Right lobe of liver (tissue), 4 donors: ENCODE measurements at regions not wholly inside any gene's neighbourhood (a gene's known extent, or its start where the extent isn't known, plus 50 kb on each side); places are given as distances from the start of the nearest gene placed in this dataset.

ENCODE experiments used
- POLR2A ChIP-seq: fragments of 450-650 bp; IDR thresholded peaks from one replicate; pipeline ENCODE4 v1.6.1; 2017; ENCODE audit warnings: antibody characterized with exemption, mild to moderate bottlenecking
- TF ChIP-seq, protein P1 (sequence below), 4 donors: fragments of 200-600 bp in 3 of 4; fragments of 450-650 bp in 1 of 4; IDR thresholded peaks; one replicate each; pipeline versions ENCODE4 v1.5.1 to v1.8.0; 2016 to 2022; ENCODE audit warnings: antibody characterized with exemption in 4 of 4, mild to moderate bottlenecking in 2 of 4
- donor health status: DM: no; HTN: no; CAD: no.
- donor health status: DM: no; HTN: no; CAD: no.
- donor health status: DM: no; HTN: yes; CAD: no.

DNA sequence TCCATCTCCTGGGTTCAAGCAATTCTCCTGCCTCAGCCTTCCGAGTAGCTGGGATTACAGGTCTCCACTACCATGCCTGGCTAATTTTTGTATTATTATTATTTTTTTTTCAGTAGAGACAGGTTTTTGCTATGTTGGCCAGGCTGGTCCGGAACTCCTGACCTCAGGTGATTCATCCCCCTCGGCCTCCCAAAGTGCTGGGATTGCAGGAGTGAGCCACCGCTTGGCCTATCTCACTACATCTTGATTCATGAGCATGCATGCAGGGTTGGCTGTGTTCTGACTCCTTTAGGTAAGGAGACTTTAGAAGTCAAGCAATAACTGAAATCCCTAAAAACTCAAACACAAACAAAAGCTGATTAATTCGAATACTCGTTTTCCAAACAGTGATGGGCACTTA is 80.9 kb downstream of the GJA1 start:
- TF ChIP-seq, protein P1, sequence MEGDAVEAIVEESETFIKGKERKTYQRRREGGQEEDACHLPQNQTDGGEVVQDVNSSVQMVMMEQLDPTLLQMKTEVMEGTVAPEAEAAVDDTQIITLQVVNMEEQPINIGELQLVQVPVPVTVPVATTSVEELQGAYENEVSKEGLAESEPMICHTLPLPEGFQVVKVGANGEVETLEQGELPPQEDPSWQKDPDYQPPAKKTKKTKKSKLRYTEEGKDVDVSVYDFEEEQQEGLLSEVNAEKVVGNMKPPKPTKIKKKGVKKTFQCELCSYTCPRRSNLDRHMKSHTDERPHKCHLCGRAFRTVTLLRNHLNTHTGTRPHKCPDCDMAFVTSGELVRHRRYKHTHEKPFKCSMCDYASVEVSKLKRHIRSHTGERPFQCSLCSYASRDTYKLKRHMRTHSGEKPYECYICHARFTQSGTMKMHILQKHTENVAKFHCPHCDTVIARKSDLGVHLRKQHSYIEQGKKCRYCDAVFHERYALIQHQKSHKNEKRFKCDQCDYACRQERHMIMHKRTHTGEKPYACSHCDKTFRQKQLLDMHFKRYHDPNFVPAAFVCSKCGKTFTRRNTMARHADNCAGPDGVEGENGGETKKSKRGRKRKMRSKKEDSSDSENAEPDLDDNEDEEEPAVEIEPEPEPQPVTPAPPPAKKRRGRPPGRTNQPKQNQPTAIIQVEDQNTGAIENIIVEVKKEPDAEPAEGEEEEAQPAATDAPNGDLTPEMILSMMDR (IDR thresholded peaks at IDR 0.05), result no peak
- no peak for TF ChIP-seq POLR2A
